Activated T-cell treated with anti-CD3 and anti-CD28 coated beads for 24 hours (primary cell): ENCODE measurements at regions not wholly inside any gene's neighbourhood (a gene's known extent, or its start where the extent isn't known, plus 50 kb on each side); places are given as distances from the start of the nearest gene placed in this dataset.

ENCODE experiments used
- DNase-seq: peaks from one replicate; pipeline ENCODE4 v3.0.0-alpha.2; 2020; ENCODE audit warnings: low read depth

GRCh38 chr5:168020542-168021294 lies 270.7 kb upstream of the WWC1 start:
- DNase-seq: no peak

GRCh38 chr5:168022446-168023169 lies 268.8 kb upstream of the WWC1 start:
- no peak for DNase-seq

DNA sequence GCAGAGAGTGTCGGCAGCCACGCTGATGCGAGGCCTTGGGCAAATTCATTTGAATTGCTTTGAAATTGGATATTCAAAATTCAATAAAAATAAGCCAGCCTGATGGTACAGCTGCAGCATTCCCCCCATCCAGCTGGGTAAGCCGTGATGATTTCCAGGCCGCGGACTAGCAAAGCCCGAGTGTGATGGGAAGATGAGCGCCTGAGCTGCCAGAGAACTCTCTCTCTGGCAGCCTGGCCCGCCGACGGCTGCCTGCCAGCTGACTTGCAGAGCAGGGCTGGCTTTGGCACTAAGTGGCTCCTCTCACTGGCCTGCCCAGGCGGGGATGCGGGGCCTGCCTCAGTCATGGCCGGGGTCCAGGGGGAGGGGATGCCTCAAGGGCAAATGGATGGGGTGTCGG lies 268.3 kb upstream of the WWC1 start:
- DNase-seq: no peak

- no peak for DNase-seq
These were observed 267.1 kb upstream of the WWC1 start for GRCh38 chr5:168024306-168024705.

GRCh38 chr5:168027007-168027406 lies 264.4 kb upstream of the WWC1 start:
- DNase-seq: no peak

GRCh38 chr5:168030912-168031311 lies 260.5 kb upstream of the WWC1 start:
- DNase-seq: no peak

DNA sequence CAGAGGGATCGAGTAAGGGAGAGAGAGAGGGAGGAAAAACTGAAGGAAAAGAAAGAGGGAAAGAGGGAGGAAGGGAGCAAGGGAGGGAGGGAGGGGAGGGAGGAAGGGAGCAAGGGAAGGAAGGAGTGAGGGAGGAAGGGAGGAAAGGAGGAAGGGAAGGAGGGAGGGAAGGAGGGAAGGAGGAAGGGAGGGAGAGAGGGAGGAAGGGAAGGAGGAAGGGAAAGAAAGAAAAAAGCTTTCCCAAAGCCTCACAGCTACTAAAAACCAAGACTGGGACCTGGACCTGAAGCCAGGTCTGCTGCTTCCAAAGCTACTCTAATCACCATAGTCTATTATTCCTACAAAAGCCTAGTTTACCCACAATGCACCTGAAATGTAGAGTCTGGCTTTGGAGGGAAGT lies 259.8 kb upstream of the WWC1 start:
- DNase-seq: no peak

- no peak for DNase-seq
These were observed 252.4 kb upstream of the WWC1 start for GRCh38 chr5:168039039-168039438.

- no peak for DNase-seq
These were observed 251.7 kb upstream of the WWC1 start for GRCh38 chr5:168039566-168040248.

DNA sequence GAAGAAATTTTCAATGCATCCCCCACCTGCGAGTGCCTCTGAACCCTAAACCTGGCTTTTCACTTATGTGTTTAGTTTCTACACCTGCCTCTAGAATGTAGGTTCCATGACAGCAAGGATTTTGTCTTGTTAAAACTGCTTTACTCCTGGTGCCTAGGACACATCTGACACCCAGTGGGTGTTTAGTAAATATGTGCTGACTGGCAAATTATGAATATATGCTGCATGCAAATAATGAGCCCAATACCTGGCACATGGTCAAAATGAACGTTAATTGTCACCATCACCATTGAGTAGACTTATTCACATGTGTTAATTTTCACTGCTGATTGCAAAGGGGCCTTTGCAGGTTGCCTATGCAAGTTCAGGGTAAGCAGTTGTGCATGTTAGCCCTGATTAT lies 249.9 kb upstream of the WWC1 start:
- no peak for DNase-seq

GRCh38 chr5:168042284-168043068 lies 249.0 kb upstream of the WWC1 start:
- DNase-seq: no peak

- DNase-seq: no peak
These were observed 245.3 kb upstream of the WWC1 start for GRCh38 chr5:168046163-168046562.

GRCh38 chr5:168047043-168047668 lies 244.3 kb upstream of the WWC1 start:
- DNase-seq: no peak

DNA sequence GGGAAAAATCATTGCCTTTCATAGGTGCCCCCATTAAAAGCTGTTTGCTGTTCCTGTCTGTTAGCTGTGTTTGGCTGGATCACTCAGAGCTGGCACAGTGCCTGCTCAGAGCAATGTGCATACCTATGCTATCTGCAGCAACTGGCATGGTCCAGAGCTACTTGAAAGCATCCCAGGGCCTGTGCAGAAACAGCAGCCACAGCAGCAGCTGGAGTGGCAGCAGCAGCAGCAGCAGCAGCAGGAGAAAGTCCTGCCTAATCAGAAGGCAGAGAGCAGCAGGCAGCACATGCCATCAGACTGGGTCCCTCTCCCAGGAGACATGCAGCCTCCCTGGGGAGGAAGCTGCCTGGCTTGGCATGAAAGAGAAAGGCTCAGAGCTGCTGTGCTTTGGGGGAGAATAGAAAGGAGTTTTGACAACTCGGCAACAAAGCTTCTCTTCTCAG lies 243.8 kb upstream of the WWC1 start:
- DNase-seq: no peak

DNA sequence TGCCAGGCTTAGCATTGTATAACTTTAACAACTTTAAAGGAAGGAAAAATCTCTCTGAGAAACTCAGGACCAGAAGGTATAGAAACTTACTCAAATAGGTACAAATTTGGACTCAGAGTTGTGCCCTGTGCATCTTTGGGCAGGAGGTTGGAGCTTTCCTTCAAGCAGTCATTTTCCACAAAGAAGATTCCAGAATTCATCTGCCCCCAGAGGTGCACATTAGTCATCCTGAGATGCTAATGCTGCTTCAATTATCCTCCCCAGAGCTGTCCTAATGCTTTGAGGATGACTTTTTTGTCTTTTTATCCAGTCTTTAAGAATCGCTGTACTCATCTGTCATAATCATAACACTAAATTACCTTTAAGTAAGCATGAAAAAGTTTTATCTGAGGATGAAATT lies 243.0 kb upstream of the WWC1 start:
- no peak for DNase-seq

DNA sequence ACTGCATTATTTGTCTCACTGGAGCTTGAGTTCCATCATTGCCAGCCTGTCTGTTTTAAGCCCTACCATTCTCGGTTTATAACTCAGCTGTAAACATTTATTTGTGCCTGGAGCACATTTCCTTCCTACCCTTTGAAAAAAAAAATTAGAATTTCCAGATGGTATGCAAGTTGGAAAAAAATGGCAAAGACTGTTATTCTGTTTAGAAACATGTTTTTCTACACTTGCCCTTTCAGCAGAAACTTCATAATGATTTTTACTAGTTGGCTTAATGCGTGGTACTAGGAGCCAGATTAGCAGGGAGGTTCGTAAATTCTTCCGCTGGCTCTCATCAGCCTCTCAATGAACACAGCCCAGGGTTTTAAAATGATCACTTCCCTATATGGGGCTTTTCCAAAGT lies 238.8 kb upstream of the WWC1 start:
- DNase-seq: no peak

GRCh38 chr5:168054091-168054490 lies 237.4 kb upstream of the WWC1 start:
- no peak for DNase-seq

DNA sequence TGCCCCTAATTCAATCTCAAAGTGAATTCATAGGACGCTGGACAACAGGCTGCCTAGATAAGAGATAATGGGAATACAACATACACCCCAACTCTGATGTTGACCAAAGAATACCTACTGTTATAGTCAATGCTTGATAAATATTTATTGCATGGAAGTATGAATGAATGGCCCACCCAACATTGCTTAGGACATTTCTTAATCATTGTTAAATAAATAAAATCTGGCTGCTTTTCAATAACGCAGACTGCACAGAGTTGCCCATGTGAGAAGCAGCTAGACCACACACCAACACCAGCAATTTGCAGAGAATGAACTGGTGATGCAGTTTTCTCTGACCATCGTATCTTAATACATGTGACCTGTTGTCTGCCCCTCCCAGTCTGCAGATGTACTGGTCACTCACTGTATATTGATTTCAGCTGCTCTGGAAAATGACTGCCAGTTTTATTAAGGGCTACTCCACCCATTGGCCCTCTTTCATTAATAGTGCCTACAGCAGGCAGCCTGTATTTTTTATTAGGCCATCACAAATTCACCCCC lies 236.2 kb upstream of the WWC1 start:
- no peak for DNase-seq

DNA sequence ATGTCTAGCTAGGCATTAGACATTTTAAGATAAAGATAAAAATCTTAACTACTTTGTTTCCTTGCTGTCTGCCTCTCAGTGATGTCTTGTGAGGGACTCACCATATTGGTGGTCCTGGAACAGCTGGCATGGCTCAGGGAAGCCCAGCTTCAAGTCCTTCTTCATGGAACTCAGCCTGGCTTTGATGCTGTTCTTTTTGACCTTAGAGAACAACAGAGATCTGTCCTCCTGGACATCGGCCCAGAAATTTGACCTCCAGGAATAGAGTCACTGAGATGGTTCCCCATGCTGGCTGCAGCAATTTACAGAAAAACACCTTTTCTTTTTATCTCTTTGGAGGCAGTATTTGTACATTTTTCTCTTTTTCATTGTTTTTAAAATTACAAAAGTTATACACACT lies 235.5 kb upstream of the WWC1 start:
- no peak for DNase-seq

- no peak for DNase-seq
These were observed 234.8 kb upstream of the WWC1 start for GRCh38 chr5:168056499-168057182.

- no peak for DNase-seq
These were observed 233.5 kb upstream of the WWC1 start for GRCh38 chr5:168057905-168058304.
